ENCODE measurements at regions not wholly inside any gene's neighbourhood (a gene's known extent, or its start where the extent isn't known, plus 50 kb on each side); places are given as distances from the start of the nearest gene placed in this dataset.
A peak's percentile ranks its signal among the peaks of the same experiment; 100 is the strongest.

- peak; percentile 90 for ATAC-seq
- intact Hi-C loops (cut with DNase I, micrococcal nuclease), result no loop called here
- peak; percentile 63 to 77 for DNase-seq
Measured at GRCh38 chr5:61673007-61673735, 341.1 kb downstream of the ZSWIM6 start.

DNA sequence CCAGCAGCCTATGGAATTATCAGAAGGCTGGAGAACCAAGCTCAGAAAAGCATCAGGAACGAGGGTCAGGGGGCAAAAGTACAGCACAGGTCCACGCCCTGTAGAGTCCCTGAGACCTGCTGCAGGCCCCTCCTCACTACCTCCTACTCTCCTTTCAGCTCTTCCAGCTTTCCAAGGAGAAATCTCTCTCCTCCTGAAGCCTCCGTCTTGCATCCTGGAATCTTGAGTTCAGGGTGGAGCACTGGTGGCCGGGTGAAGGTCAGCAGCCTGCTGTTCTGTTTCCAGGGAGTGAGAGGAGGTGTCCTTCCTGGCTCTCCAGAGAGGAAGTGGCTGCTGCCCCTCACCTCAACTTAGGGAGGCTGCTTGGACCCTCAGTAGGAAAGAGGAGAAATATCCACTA lies 342.3 kb downstream of the ZSWIM6 start:
- ATAC-seq (peak; percentile 55), DNase-seq (peak; percentile 37 to 52)
- intact Hi-C loops (cut with DNase I, micrococcal nuclease), result no loop called here

- peak; percentile 18 to 30 for DNase-seq
- intact Hi-C loops (cut with DNase I, micrococcal nuclease), result no loop called here
- peak; percentile 29 for ATAC-seq
Measured at GRCh38 chr5:61675015-61675692, 343.1 kb downstream of the ZSWIM6 start.

GRCh38 chr5:61677220-61677619 lies 345.2 kb downstream of the ZSWIM6 start:
- intact Hi-C loops (cut with DNase I, micrococcal nuclease), result no loop called here
- ATAC-seq (no peak), DNase-seq (no peak)

DNA sequence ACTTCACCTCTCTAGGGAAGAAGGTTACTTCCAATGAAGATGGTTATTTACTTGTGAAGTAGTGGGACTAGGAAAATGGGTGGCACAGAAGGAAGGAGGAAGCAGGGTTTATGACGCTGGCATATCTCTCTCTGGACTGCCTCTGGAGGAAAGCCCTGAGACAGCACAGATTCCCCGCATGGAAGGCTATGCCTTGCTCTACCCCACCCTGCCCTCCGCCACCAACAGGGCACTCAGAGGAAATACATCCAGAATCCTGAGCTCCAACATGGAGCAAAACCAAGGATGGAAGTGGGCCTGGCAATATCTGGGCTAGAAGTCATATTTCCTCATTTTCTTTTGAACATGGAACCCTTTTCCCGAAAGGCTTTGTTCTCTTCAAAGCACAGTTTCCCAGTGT lies 346.9 kb downstream of the ZSWIM6 start:
- ATAC-seq (peak; percentile 79), DNase-seq (peak; percentile 42 to 57)
- intact Hi-C loops (cut with DNase I, micrococcal nuclease), result no loop called here

DNA sequence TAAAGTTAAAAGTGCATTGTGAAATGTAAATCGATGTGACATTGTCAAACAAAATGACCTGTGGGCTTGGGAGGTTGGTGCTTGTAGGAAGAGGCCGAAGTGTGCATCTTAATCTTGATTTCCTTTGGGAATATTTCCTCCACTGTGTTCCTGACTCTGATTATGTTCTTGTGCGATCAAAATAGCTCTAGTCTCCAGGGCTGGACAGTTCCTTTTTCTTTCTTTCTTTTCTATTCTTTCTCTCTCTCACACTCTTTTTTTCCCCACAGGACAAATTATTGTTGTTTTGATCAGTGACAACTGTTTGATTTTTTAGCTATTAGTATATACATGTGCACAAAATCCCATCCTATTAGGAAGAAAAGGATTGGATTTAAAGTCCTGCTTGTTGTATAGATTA lies 347.5 kb downstream of the ZSWIM6 start:
- intact Hi-C loops (cut with DNase I, micrococcal nuclease), result no loop called here
- DNase-seq (no peak), ATAC-seq (no peak)

DNA sequence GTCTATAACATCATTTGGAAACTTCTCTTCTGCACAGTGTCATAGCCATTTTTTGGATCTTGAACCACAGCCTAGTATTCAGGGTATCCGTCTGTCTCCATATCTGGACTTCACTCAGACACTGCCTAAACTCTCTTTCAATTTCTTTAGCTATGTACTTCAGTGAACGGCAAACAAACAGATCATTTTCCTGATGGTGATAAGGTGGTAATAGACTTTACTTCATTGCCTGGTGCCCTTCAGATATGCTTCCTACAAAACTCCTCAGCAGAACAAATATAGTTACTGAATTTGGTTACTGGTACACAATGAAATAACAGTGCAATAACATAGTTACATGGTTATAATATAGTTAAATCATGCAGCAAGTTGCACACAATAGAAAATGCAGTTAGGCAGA lies 348.2 kb downstream of the ZSWIM6 start:
- DNase-seq, result no peak
- intact Hi-C loops (cut with DNase I, micrococcal nuclease), result no loop called here

DNA sequence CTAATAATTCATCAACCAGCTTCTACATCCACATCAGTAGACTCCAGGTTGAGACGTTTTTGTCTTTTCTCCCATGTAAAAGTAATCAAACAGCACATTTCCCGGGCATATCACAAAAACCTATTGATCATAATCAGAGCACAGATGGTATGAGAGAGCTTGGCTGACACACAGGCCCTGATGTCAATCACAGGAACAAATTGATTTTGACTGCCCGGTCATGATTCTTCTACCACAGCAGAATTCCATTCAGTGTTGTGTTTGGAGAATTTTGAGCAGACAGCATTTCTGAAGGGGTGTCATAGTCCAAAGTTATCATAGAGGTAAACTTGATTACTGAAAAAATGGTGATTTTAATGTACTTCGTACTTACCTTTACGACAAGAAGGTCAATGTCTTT lies 351.1 kb downstream of the ZSWIM6 start:
- no peak for ATAC-seq

More for the DNA sequence above, 348.2 kb downstream of the ZSWIM6 start:
- peak; percentile 59 for ATAC-seq

DNA sequence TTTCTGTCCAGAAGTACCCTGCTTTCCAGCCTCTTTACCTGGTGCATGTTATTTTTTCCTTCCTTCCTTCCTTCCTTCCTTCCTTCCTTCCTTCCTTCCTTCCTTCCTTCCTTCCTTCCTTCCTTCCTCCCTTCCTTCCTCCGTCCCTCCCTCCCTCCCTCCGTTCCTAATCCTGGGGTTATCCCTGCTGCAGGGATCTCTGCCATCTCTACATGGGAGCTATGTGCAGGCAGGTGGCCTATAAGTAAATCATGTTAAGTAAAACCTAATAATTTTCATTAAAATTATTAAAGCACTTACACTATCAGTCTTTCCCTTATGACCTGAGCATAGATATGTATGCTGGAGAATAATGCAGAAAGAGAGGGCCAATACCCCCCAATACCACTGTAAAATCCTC lies 351.9 kb downstream of the ZSWIM6 start:
- intact Hi-C loops (cut with DNase I, micrococcal nuclease), result no loop called here
- ATAC-seq (no peak), DNase-seq (no peak)

More for the DNA sequence above, 351.1 kb downstream of the ZSWIM6 start:
- intact Hi-C loops (cut with DNase I, micrococcal nuclease), result no loop called here
- no peak for DNase-seq

GRCh38 chr5:61686491-61687257 lies 354.6 kb downstream of the ZSWIM6 start:
- peak; percentile 90 for ATAC-seq
- intact Hi-C loops (cut with DNase I, micrococcal nuclease), result no loop called here

DNA sequence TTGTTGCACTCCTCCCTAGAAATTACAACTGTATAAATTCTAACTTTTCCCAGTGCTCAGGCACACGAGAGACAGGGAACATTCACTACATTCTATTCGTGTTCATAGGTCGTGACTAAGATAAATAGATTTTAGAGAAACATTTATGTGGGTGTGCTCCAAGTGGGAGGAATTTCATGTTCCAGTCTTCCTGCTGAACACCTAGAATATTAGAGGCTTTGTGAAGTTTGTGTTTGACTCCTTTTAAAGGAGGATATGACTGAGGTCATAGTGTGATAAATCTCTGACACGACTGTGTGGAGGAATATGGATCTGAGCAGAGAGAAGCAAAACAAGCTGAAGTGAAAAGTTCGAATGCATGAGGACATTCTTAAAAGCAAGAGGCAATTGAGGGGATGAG lies 355.3 kb downstream of the ZSWIM6 start:
- intact Hi-C loops (cut with DNase I, micrococcal nuclease), result no loop called here
- peak; percentile 60 for ATAC-seq
- DNase-seq, result no peak

More at GRCh38 chr5:61686491-61687257, 354.6 kb downstream of the ZSWIM6 start:
- DNase-seq, result no peak

GRCh38 chr5:61689153-61689846 lies 357.2 kb downstream of the ZSWIM6 start:
- intact Hi-C loops (cut with DNase I, micrococcal nuclease), result no loop called here

GRCh38 chr5:61697809-61698558 lies 365.9 kb downstream of the ZSWIM6 start:
- ATAC-seq (no peak), DNase-seq (no peak)
- intact Hi-C loops (cut with DNase I, micrococcal nuclease), result no loop called here

More at GRCh38 chr5:61689153-61689846, 357.2 kb downstream of the ZSWIM6 start:
- no peak for DNase-seq
- no peak for ATAC-seq

- DNase-seq, result no peak
- intact Hi-C loops (cut with DNase I, micrococcal nuclease), result no loop called here
- ATAC-seq, result no peak
Measured at GRCh38 chr5:61701877-61702602, 370.0 kb downstream of the ZSWIM6 start.

- no peak for ATAC-seq
Measured at GRCh38 chr5:61702784-61703183, 370.7 kb downstream of the ZSWIM6 start.

GRCh38 chr5:61704289-61704688 lies 372.2 kb downstream of the ZSWIM6 start:
- intact Hi-C loops (cut with DNase I, micrococcal nuclease), result no loop called here
- DNase-seq, result no peak
- no peak for ATAC-seq

More at GRCh38 chr5:61702784-61703183, 370.7 kb downstream of the ZSWIM6 start:
- DNase-seq, result no peak
- intact Hi-C loops (cut with DNase I, micrococcal nuclease), result no loop called here

- DNase-seq (no peak), ATAC-seq (no peak)
- intact Hi-C loops (cut with DNase I, micrococcal nuclease), result no loop called here
Measured at GRCh38 chr5:61706751-61707150, 374.7 kb downstream of the ZSWIM6 start.

DNA sequence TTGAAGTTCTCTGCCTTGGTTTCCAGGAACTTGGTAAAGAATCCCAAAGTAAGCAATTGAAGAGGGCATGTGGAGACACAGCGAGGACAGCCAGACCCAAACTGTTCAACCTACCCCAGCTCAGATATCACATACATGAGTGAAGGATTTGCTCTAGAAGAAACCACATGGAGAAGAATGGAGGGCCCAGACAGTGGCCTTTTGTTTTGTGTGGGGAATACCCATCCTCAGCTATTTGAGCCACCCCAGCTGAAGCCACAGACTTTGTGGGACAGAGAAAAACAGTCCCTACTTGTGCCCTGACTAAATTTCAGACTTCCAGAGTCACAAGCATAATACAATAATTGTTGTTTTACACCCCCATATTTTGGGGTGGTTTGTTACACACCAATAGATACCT lies 387.1 kb downstream of the ZSWIM6 start:
- DNase-seq (no peak), ATAC-seq (no peak)
- intact Hi-C loops (cut with DNase I, micrococcal nuclease), result no loop called here
